ENCODE measurements at regions not wholly inside any gene's neighbourhood (a gene's known extent, or its start where the extent isn't known, plus 50 kb on each side); places are given as distances from the start of the nearest gene placed in this dataset.

DNA sequence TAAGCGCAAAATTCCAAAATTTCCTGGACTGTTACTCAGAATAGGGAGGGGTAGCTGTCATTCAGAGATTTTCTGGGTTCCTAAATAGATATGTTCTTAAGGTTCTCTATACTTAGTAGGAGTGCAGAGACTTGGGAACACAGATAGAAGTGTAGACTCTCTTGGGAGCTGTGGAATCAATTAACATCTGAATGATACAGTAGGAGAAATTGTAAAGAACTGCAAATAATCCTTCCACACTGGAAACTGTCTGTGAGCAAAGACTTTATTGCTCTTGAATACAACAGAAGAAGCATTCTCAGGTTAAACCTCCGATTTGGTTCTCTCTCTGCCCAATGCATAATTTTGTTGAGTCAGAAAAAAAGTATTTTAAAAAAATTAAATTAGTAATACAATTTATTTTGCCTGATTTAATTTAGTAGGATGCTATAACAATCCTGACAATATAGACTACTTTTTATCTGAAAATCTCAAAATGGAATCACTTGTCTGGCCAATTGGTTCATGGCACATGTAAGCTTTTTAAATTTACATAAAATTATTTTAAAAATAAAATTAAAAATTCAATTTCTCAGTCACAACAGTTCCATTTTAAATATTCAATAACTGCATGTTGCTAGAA lies 1754.3 kb downstream of the PLA2G4A start:
- H3K9me3 ChIP-seq (ENCODE audit: control insufficient read depth in 4 of 4, low read length in 3 of 4), result no peaks in the 10 kb centered on the region
- DNase-seq (ENCODE audit: low spot score), result no peak
- 56% methylated on average over 2 of the region's 2 CpGs for WGBS
- H3K36me3 ChIP-seq (ENCODE audit: control insufficient read depth in 4 of 4, insufficient read depth in 3 of 4, low read depth in 1 of 4, low read length in 3 of 4), result no peaks in the 10 kb centered on the region
- H3K9ac ChIP-seq (ENCODE audit: low read depth in 1 of 2, low read length in 2 of 2), result no peak overlapping the region
- no peaks in the 10 kb centered on the region for H3K27me3 ChIP-seq (ENCODE audit: control insufficient read depth in 4 of 4, insufficient read depth in 4 of 4, low read length in 3 of 4)
- H3K4me1 ChIP-seq (ENCODE audit: control insufficient read depth in 4 of 4, insufficient read depth in 4 of 4, low read length in 3 of 4), result no peaks in the 10 kb centered on the region
- no peak overlapping the region for H3K27ac ChIP-seq (ENCODE audit: low read depth in 1 of 2, low read length in 2 of 2)
- TF ChIP-seq RXRA (IDR thresholded peaks at IDR 0.05) (no peak), RAD21 (IDR thresholded peaks at IDR 0.05) (no peak), EGR1 (IDR thresholded peaks at IDR 0.05; ENCODE audit: low read depth in 2 of 2) (no peak), JUND (IDR thresholded peaks at IDR 0.05) (no peak), HNF4G (IDR thresholded peaks at IDR 0.05) (no peak)
- TF ChIP-seq, protein P1, sequence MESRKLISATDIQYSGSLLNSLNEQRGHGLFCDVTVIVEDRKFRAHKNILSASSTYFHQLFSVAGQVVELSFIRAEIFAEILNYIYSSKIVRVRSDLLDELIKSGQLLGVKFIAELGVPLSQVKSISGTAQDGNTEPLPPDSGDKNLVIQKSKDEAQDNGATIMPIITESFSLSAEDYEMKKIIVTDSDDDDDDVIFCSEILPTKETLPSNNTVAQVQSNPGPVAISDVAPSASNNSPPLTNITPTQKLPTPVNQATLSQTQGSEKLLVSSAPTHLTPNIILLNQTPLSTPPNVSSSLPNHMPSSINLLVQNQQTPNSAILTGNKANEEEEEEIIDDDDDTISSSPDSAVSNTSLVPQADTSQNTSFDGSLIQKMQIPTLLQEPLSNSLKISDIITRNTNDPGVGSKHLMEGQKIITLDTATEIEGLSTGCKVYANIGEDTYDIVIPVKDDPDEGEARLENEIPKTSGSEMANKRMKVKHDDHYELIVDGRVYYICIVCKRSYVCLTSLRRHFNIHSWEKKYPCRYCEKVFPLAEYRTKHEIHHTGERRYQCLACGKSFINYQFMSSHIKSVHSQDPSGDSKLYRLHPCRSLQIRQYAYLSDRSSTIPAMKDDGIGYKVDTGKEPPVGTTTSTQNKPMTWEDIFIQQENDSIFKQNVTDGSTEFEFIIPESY (IDR thresholded peaks at IDR 0.05), result no peak
- TF ChIP-seq, protein P2, sequence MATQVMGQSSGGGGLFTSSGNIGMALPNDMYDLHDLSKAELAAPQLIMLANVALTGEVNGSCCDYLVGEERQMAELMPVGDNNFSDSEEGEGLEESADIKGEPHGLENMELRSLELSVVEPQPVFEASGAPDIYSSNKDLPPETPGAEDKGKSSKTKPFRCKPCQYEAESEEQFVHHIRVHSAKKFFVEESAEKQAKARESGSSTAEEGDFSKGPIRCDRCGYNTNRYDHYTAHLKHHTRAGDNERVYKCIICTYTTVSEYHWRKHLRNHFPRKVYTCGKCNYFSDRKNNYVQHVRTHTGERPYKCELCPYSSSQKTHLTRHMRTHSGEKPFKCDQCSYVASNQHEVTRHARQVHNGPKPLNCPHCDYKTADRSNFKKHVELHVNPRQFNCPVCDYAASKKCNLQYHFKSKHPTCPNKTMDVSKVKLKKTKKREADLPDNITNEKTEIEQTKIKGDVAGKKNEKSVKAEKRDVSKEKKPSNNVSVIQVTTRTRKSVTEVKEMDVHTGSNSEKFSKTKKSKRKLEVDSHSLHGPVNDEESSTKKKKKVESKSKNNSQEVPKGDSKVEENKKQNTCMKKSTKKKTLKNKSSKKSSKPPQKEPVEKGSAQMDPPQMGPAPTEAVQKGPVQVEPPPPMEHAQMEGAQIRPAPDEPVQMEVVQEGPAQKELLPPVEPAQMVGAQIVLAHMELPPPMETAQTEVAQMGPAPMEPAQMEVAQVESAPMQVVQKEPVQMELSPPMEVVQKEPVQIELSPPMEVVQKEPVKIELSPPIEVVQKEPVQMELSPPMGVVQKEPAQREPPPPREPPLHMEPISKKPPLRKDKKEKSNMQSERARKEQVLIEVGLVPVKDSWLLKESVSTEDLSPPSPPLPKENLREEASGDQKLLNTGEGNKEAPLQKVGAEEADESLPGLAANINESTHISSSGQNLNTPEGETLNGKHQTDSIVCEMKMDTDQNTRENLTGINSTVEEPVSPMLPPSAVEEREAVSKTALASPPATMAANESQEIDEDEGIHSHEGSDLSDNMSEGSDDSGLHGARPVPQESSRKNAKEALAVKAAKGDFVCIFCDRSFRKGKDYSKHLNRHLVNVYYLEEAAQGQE (IDR thresholded peaks at IDR 0.05), result no peak
- TF ChIP-seq, protein P3, sequence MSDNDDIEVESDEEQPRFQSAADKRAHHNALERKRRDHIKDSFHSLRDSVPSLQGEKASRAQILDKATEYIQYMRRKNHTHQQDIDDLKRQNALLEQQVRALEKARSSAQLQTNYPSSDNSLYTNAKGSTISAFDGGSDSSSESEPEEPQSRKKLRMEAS (IDR thresholded peaks at IDR 0.05), result no peak
- TF ChIP-seq, protein P4, sequence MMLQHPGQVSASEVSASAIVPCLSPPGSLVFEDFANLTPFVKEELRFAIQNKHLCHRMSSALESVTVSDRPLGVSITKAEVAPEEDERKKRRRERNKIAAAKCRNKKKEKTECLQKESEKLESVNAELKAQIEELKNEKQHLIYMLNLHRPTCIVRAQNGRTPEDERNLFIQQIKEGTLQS (IDR thresholded peaks at IDR 0.05), result no peak
- H3K4me3 ChIP-seq (ENCODE audit: low read depth in 1 of 3, low read length in 3 of 3), result no peak overlapping the region

DNA sequence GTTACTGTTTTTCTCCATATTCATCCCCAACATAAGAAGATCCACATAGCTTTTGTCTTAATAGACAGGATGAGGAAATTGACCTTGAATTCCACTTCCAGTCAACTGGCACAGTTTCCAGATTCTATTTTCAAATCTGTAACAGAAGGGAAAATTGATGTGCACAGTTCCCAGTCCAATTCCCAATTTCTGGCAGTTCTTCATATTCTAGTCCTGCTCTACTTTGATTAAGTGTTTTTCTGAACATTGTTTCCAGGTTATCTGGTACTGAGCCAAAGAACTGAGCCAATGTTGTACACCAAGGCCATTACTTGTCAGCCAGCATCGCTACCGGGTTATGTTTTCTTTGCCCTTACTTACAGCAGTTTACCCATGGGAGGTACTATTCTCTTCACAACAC lies 1755.4 kb downstream of the PLA2G4A start:
- no peaks in the 10 kb centered on the region for H3K36me3 ChIP-seq (ENCODE audit: control insufficient read depth in 4 of 4, insufficient read depth in 3 of 4, low read depth in 1 of 4, low read length in 3 of 4)
- H3K27me3 ChIP-seq (ENCODE audit: control insufficient read depth in 4 of 4, insufficient read depth in 4 of 4, low read length in 3 of 4), result no peaks in the 10 kb centered on the region
- 89% methylated on average over 2 of the region's 2 CpGs for WGBS
- no peak overlapping the region for H3K9ac ChIP-seq (ENCODE audit: low read depth in 1 of 2, low read length in 2 of 2)
- H3K4me1 ChIP-seq (ENCODE audit: control insufficient read depth in 4 of 4, insufficient read depth in 4 of 4, low read length in 3 of 4), result no peaks in the 10 kb centered on the region
- no peak overlapping the region for H3K4me3 ChIP-seq (ENCODE audit: low read depth in 1 of 3, low read length in 3 of 3)
- H3K9me3 ChIP-seq (ENCODE audit: control insufficient read depth in 4 of 4, low read length in 3 of 4), result no peaks in the 10 kb centered on the region
- no peak overlapping the region for H3K27ac ChIP-seq (ENCODE audit: low read depth in 1 of 2, low read length in 2 of 2)
- TF ChIP-seq, protein P1 (IDR thresholded peaks at IDR 0.05), result no peak
- no peak for TF ChIP-seq FOXA2 (IDR thresholded peaks at IDR 0.05)
- TF ChIP-seq, protein P4 (IDR thresholded peaks at IDR 0.05), result no peak
- no peak for DNase-seq (ENCODE audit: low spot score)

Data from liver (tissue), 7 donors.